ENCODE measurements at regions not wholly inside any gene's neighbourhood (a gene's known extent, or its start where the extent isn't known, plus 50 kb on each side); places are given as distances from the start of the nearest gene placed in this dataset.

DNA sequence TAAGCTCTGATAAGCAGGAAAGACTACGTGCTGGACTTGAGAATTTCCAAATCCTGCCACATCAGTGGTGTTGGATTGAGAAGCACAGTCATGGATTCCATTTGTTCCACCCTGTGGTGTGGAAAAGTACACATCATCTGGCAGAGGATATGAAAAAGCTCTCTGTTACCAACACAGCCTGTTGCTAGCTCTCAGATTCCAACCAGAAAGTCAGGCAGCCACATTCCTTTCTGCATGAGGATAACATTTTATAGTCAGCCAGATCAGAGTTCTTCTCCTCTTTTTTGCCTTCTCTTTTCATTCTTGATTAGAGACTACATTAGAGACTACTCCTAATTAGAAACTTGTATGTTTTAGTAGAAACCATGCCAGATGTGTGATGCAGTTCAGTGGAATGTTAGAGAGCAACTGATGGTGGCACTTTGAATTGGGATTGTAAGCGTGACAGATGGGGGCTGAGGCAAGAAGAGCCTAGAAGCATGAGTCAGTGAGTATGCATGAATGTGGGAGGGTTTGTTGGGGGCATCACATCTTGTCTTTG lies 61.2 kb upstream of the STXBP6 start:
- H3K27ac ChIP-seq = peak overlapping the region; percentile 78 to 95 (median 82)
- TF ChIP-seq POLR2A (IDR thresholded peaks at IDR 0.05) = peak in 1 of 2 donors; percentile 31
- TF ChIP-seq, protein P1, sequence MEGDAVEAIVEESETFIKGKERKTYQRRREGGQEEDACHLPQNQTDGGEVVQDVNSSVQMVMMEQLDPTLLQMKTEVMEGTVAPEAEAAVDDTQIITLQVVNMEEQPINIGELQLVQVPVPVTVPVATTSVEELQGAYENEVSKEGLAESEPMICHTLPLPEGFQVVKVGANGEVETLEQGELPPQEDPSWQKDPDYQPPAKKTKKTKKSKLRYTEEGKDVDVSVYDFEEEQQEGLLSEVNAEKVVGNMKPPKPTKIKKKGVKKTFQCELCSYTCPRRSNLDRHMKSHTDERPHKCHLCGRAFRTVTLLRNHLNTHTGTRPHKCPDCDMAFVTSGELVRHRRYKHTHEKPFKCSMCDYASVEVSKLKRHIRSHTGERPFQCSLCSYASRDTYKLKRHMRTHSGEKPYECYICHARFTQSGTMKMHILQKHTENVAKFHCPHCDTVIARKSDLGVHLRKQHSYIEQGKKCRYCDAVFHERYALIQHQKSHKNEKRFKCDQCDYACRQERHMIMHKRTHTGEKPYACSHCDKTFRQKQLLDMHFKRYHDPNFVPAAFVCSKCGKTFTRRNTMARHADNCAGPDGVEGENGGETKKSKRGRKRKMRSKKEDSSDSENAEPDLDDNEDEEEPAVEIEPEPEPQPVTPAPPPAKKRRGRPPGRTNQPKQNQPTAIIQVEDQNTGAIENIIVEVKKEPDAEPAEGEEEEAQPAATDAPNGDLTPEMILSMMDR (IDR thresholded peaks at IDR 0.05) = peak in 1 of 6 experiments; percentile 28
- peak; percentile 53 to 64 for DNase-seq
- H3K27me3 ChIP-seq = no peaks in the 10 kb centered on the region
- no peaks in the 10 kb centered on the region for H3K9me3 ChIP-seq
- 20% methylated on average over 2 of the region's 2 CpGs for WGBS, 2 donors
- peaks cover 7% of the 10 kb centered on the region in 2 donors for H3K4me1 ChIP-seq
- intact Hi-C loops (cut with DNase I) = no loop called here
- no peak overlapping the region for H3K4me3 ChIP-seq (replicated peaks in 1 of 3)
- H3K36me3 ChIP-seq = no peaks in the 10 kb centered on the region

DNA sequence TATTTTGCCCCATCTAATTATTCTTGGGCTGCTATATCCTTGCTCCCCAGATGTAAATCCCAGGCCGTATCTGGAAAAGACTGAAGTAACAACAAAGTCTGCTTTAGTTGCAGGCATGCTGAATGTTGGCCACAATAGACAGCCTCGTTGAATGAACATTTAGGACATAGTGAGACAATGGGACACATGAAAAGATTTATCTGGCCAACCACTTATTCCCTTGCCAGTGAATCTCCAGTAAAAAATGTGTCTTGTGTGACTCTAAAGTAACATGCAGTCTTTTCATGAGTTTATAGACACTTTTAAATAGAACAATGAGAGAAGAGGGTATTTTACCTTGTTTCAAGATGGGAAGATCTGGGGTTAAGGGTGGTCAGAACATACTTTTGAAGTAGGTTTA lies 60.2 kb upstream of the STXBP6 start:
- H3K9me3 ChIP-seq = no peaks in the 10 kb centered on the region
- 61 to 79% methylated on average over 2 of the region's 2 CpGs for WGBS, 2 donors

DNA sequence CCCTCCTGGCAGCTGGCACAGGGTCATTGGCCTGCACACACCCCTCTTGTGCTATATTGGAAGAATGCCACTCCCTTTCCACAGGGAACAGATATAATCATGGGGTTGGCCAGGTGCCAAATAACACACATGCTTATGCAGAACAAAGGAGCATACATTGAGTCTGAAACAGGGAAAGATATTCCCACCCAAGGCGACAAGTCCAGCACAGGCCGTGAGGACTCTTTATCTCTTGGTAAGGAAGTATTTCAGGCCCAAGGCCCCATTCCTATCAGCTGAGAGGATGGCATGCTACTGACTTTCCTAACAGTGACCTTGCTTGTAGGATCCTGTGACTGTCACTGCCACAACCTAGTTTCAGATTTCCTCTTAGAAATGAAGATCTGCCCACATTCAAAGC lies 59.0 kb upstream of the STXBP6 start:
- WGBS, 2 donors = 51 to 95% methylated on average over 2 of the region's 2 CpGs
- TF ChIP-seq, protein P1 (IDR thresholded peaks at IDR 0.05) = no peak
- no peak for TF ChIP-seq POLR2A (IDR thresholded peaks at IDR 0.05)
- Histone ChIP-seq H3K4me3 (replicated peaks in 1 of 3) (no peak overlapping the region), H3K4me1 (peaks cover 7% of the 10 kb centered on the region in 2 donors), H3K9me3 (no peaks in the 10 kb centered on the region), H3K36me3 (no peaks in the 10 kb centered on the region), H3K27ac (no peak overlapping the region), H3K27me3 (no peaks in the 10 kb centered on the region)
- no peak for DNase-seq
- intact Hi-C loops (cut with DNase I) = no loop called here

More for the DNA sequence above, 60.2 kb upstream of the STXBP6 start:
- intact Hi-C loops (cut with DNase I) = no loop called here
- peak overlapping the region; percentile 78 to 95 (median 82) for H3K27ac ChIP-seq
- TF ChIP-seq POLR2A (IDR thresholded peaks at IDR 0.05) = no peak
- TF ChIP-seq, protein P1 (IDR thresholded peaks at IDR 0.05) = no peak
- H3K36me3 ChIP-seq = no peaks in the 10 kb centered on the region
- DNase-seq = no peak
- no peak overlapping the region for H3K4me3 ChIP-seq (replicated peaks in 1 of 3)
- peaks cover 7% of the 10 kb centered on the region in 2 donors for H3K4me1 ChIP-seq
- no peaks in the 10 kb centered on the region for H3K27me3 ChIP-seq

DNA sequence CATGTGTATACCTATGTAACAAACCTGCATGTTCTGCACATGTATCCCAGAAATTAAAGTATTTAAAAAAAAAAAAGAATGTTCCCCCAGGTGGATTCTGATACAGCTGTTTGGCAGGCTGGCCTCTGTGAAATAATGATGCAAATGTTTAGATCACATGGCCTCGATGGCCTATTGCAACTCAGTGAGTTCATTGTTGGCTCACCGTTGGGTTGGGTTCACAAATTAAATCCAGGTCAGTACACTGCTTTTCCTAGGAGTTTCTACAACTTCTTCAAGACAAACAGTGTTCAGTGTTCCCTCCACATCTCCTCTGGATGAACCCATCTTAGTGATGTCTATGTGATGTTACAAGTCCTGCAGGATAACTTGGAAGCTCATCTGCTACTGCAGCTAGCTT lies 58.3 kb upstream of the STXBP6 start:
- Histone ChIP-seq H3K4me1 (peaks cover 7% of the 10 kb centered on the region in 2 donors), H3K27ac (no peak overlapping the region), H3K36me3 (no peaks in the 10 kb centered on the region), H3K9me3 (no peaks in the 10 kb centered on the region), H3K4me3 (replicated peaks in 1 of 3) (no peak overlapping the region), H3K27me3 (no peaks in the 10 kb centered on the region)
- TF ChIP-seq, protein P1 (IDR thresholded peaks at IDR 0.05) = no peak
- no peak for TF ChIP-seq POLR2A (IDR thresholded peaks at IDR 0.05)
- WGBS, 2 donors = 91 to 95% methylated on average over 2 of the region's 2 CpGs
- intact Hi-C loops (cut with DNase I) = no loop called here
- DNase-seq = no peak

DNA sequence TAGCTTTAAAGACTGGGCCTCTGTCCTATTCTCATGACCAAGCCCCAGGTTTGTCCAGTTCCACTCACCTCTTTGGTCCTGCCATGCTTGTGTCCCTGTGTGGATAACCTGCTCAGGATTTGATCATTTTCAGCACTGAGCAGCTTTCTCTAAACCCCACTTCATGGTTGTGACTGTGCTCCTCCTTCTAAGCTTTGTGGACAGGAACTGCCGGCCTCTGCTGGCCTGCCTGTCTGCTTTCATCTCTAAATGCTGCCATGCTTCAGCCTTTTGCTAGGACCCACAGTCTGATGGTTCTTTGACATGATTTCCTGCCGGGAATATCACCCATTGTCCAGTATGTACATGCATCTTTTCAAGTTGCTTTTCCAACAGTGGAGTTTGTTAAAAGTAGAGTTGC lies 53.9 kb upstream of the STXBP6 start:
- Histone ChIP-seq H3K36me3 (no peaks in the 10 kb centered on the region), H3K4me3 (replicated peaks in 1 of 3) (no peak overlapping the region), H3K27me3 (no peaks in the 10 kb centered on the region), H3K9me3 (no peaks in the 10 kb centered on the region), H3K27ac (no peak overlapping the region), H3K4me1 (no peaks in the 10 kb centered on the region)
- DNase-seq = no peak
- TF ChIP-seq, protein P1 (IDR thresholded peaks at IDR 0.05) = no peak
- intact Hi-C loops (cut with DNase I) = no loop called here
- whole genome bisulfite sequencing, 2 donors = 66 to 88% methylated on average over 2 of the region's 2 CpGs

All from thyroid gland (tissue), 4 donors.